GM18868 (cell line): ENCODE measurements at regions not wholly inside any gene's neighbourhood (a gene's known extent, or its start where the extent isn't known, plus 50 kb on each side); places are given as distances from the start of the nearest gene placed in this dataset.
"Not testable (repeated sequence)": the region's sequence is repeated elsewhere in the genome, so short reads cannot be mapped to it uniquely, and the experiment has no call there.

Experiments
- ATAC-seq: cut with Tn5 transposase; IDR thresholded peaks from one replicate; pipeline ENCODE4 v1.9.1; 2021; ENCODE audit warnings: mild to moderate bottlenecking, moderate library complexity; ENCODE audit not compliant: unreplicated experiment

DNA sequence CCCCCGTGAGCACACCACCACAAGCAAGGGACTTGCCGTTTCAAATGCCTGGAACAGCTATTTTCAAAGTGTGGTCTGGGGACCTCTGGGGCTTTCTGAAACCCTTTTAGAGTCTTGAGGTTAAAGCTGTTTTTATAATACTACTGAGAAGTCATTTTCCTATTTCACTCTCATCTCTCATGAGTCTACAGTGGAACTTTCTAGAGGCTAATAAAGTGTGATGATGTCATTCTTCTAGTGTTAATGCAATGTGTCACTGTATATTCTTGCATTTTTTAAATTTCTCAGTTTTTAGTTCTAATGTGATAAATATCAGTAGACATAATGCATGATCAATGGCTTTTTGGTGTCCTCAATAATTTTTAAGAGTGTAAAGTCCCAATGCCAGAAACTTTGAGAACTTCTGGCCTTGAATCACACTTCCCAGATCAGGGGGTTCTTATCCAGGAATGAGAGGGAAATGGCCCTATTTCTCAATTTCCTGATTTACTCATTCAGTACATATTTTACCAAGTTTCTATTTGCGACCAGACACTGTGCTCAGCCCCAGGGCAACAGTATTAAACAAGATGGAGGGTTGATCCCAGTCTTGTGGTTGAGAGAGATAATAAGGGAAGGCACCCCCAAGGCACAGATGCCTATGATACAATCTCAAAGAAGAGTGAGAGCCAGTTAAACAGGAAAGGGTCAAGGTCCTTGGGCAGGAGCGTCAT lies 444.0 kb downstream of the HS3ST3B1 start:
- peak; percentile 54 for ATAC-seq

DNA sequence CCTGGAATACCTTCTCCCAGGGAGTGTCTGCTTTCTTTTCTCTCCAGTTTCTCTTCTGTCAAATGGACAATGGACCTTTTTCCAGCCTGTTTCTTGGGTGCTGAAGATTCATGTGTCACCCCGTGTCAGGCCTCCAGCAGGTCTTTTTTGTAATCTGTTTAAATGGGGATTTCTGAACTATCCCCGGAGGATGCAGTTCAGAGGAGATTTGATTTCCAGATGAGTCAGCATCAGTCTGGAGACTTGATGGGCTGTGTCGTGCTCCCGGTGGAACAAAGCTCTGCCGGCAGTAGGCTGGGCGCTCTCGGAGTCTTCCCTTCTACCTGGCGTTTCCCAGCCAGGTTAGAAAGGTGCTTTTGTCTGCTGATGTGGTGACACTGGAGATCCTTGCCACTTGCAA lies 440.6 kb downstream of the HS3ST3B1 start:
- ATAC-seq, result no peak

DNA sequence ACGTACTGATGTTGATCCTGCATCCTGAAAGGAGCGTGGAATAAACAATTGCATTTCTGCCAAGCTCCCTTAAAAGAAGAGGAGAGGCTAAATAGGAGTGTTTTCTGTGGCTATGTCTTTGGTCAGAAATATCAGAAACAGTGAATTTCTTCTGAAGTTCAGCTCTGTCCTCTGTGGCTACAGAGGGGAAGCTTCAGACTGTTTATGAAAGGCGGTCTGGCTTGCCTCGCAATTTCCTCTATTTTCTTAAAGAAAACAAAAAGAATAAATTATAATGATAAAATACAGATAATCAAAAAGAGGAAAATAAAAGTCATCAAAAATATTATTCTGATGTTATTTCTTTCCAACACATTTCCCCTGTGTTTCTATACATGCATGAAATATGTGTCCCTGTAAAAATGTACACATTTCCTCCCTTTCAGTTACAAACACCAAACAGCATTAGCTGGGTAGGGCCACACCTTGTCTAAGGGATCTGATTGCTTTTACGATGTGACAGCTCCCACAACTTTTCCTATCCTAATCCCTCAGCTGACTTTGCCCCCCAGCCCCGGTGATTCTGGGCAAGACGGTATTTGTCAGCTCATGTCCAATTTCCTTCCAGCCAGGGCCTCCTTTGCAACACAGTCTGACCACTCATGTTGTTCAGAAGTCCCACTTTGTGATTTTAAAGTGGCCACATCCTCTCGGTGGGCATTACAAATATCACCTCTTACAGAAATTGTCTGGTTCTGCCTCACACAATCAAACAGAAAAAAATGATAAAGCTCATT lies 439.0 kb downstream of the HS3ST3B1 start:
- no peak for ATAC-seq

- no peak for ATAC-seq
Observed at GRCh38 chr17:14738652-14738988, 437.7 kb downstream of the HS3ST3B1 start.

DNA sequence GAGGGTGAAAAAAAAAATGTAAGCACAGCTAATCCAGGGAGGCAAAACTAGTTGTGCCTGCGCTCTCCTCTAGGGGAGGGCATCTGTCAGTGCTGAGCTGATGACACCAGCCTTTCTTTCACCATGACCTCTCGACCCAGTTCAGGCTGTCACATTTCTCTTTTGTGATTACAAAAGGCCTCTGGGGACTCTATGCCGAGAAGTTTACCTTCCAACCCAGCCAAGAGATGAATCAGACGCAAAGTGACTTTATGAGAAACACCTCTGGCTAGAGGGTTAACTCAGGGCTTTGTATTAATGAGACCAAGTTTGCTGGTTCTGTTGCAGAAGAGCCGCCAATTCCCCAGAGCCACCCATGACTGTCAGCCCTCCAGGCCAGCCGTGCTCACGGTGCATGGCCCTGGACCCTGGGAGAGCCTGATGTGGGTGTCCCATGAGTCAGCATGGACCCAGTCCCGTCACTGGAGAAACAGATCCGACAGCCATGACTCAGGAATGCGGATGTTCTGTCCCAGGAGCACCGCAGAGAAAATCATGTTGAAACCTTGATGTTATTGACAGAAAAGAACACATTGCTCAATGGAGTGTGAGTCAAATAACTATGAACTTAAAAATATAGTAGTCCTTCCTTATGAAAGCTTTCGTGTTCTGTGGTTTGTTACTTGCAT lies 437.2 kb downstream of the HS3ST3B1 start:
- peak; percentile 77 for ATAC-seq

DNA sequence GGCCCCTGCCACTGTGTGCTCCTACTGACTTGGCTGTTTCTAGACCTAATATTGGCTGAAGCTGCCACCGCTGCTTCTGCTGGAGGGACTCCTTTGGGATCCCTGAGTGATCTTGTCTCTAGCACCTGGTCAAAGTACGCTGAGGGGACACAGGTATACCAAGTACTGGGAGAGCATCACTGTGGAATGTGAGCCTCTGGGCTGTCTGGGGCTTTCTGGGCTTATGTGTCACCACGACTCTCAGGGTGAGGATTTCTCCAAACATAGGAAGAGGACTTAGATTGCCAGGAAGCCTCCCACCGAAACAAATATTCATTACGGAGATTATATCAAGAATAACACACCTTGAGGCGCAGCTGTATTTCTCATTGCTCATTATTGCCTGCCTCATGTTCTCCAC lies 435.8 kb downstream of the HS3ST3B1 start:
- no peak for ATAC-seq

DNA sequence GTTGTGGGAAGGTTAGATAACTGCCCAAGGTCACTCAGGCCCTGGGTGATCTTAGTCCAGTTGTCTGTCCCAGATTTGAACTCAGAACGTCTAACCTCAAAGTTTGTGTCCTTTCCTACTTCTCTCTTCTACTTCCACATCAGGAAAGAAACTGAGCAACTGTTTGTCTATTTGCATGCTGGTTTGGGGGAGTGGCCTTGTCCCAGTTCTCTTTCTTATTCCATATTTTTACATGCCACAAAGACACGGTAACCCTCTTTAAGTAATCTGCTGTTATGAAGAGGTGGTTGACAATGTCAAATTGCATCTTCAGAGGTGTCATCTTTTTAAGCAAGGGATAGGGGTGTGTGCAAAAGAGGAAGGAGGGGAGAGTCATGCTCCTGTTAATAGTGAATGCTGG lies 432.5 kb downstream of the HS3ST3B1 start:
- no peak for ATAC-seq

- ATAC-seq, result no peak
Observed at GRCh38 chr17:14732211-14732610, 431.3 kb downstream of the HS3ST3B1 start.

- no peak for ATAC-seq
Observed at GRCh38 chr17:14731591-14731990, 430.7 kb downstream of the HS3ST3B1 start.

GRCh38 chr17:14730821-14731220 lies 429.9 kb downstream of the HS3ST3B1 start:
- no peak for ATAC-seq

DNA sequence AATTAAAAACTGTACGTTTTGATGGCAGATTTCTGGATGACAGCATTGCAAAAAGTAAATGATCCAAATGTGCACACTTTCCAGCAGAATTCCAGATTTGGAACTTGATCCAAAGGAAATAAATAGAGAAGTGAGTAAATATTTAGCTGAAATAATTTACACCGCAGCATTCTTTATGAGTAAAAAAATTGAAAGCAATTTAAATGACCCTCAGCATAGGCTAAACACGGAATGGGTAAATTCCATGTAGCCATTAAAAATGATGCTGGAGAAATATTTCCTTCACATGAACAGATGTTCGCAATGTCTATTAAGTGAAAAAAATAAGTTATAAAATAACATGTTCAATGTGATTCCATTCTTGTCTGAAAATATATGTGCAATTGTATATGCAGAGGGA lies 424.8 kb downstream of the HS3ST3B1 start:
- no peak for ATAC-seq

DNA sequence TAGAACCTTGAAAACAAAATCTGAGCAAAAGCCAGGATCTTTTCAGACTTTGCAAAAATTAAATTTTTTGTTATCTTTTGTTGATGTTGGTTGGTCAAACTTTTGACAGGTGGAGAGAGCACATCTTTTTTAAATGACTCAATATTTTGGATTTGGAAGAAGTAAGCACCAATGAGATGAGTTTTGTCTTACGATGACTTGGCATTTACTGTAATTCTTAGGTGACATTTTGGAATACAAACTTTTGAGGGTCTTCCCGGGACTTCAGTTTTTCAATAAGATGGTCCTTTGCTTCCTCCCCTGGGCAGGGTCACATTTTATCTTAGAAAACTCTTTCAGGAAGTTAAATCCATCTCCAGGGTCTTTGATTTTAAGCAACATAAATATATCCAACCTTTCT lies 423.9 kb downstream of the HS3ST3B1 start:
- ATAC-seq, result no peak

DNA sequence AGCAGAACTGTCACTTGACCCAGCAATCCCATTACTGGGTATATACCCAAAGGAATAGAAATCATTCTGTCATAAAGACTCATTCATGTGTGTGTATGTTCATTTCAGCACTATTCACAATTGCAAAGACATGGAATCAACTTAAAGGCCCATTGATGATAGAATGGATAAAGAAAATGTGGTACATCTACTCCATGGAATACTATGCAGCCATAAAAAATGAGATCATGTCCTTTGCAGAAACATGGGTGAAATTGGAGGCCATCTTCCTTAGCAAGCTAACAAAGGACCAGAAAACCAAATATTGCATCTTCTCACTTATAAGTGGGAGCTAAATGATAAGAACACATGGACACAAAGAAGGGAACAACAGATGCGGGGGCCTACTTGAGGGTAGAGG lies 422.5 kb downstream of the HS3ST3B1 start:
- ATAC-seq, result not testable (repeated sequence)

DNA sequence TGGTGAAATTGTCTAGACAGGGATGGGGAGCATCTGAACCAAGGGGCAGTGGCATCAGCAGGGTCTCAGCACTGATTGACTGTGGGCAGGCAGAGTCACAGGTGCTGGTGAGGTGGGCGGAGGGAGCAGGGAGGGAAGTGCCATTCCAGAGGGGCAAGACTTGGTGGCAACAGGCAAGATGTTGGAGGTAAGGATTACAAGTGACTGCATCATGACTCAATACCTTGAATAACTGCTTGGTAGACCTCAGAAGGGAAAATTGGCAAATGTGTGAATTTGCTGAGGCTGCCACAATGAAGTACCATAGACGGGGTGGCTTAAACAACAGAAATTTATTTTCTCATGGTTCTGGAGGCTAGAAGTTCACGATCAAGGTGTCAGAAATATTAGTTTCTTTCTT lies 419.1 kb downstream of the HS3ST3B1 start:
- ATAC-seq, result no peak

DNA sequence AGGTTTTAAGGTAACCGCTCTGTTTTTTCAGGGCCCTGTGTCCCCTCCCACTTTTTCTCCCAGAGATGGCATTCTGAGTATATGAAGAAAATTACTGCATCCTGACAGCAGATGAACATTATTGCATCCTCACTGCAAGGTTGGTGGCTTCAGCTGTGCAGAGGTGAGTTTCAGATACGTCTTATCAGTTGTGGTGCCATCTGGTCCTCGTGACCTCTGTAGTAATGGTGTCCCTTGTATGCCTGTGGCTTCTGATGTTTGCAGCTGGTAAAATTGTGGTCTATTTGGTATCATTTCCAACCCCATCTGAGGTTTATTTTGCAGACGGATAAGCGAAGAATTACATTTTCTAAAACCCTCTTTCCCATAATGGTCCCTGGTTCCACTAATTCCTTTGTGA lies 417.0 kb downstream of the HS3ST3B1 start:
- no peak for ATAC-seq

- ATAC-seq, result no peak
Observed at GRCh38 chr17:14715561-14715960, 414.7 kb downstream of the HS3ST3B1 start.

- ATAC-seq, result no peak
Observed at GRCh38 chr17:14712611-14713021, 411.7 kb downstream of the HS3ST3B1 start.

- no peak for ATAC-seq
Observed at GRCh38 chr17:14704121-14704520, 403.2 kb downstream of the HS3ST3B1 start.

- no peak for ATAC-seq
Observed at GRCh38 chr17:14701886-14702285, 401.0 kb downstream of the HS3ST3B1 start.

DNA sequence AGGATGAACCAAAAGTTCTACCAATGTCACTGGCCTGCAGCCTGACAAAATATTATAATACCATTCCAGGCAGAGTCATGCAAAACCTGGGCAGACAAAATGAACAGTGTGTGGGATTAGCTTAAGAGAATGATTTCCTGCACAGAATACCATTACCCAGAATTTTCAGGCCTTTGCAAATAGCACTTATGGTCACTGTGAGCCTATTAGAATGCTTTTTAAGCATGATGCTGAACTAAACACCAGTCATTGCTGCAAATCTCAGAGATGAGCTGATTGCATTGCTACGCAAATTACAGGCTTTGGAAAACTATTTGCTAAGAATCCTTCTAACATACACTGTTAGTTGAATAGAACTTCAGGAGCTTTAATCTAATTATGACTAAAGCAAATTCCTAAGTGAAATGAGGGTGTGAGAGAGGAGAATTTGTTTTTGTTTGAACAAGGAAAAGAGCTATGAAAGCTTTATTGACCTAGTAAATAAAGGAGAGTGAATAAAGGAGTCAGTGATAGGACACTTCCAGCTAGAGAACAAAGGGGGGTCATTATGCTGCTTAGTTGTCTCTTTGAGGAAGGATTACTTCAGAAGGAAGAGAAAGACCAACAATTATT lies 398.8 kb downstream of the HS3ST3B1 start:
- ATAC-seq, result no peak

DNA sequence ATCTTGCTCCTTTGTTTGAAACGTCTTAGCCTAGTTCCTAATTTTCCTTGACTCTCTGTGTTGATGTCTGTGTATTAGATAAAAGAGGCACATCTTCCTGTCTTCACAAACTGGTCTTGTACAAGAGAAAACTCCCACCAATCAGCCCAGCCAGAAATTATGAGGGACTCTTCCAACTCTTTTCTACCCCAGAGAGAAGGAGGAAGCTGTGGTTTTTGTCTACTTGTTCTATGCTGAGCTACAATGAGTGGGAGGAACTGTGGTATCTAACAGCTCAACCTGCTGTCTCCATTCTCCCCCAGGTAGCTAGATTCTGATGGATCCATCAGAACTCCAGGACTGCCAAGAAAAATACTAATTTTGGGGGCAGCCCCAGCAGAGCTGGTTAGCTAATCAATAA lies 392.5 kb downstream of the HS3ST3B1 start:
- no peak for ATAC-seq

- no peak for ATAC-seq
Observed at GRCh38 chr17:14690704-14691103, 389.8 kb downstream of the HS3ST3B1 start.
